Liver (tissue), 8 donors: ENCODE measurements at regions not wholly inside any gene's neighbourhood (a gene's known extent, or its start where the extent isn't known, plus 50 kb on each side); places are given as distances from the start of the nearest gene placed in this dataset.

Experiments used
- DNase-seq: peaks from one replicate; pipeline ENCODE4 v3.0.0-alpha.2; 2017; ENCODE audit warnings: low spot score
- H3K27ac ChIP-seq, 2 donors: one replicate each; pipeline ENCODE4 v1.7.0; 2013; ENCODE audit warnings: inconsistent platforms in 2 of 2, low read length in 2 of 2, control low read depth in 1 of 2, low read depth in 1 of 2, mild to moderate bottlenecking in 1 of 2
- H3K27me3 ChIP-seq, 4 donors: one replicate each; pipeline versions ENCODE4 v1.6.1 to v1.7.0; 2013; ENCODE audit warnings: low read length in 3 of 4, inconsistent platforms in 1 of 4, mild to moderate bottlenecking in 1 of 4, moderate library complexity in 1 of 4; ENCODE audit not compliant: control insufficient read depth in 4 of 4, insufficient read depth in 4 of 4
- H3K36me3 ChIP-seq, 4 donors: one replicate each; pipeline versions ENCODE4 v1.6.1 to v1.7.0; 2013; ENCODE audit warnings: low read length in 3 of 4, mild to moderate bottlenecking in 3 of 4, low read depth in 1 of 4, moderate library complexity in 1 of 4; ENCODE audit not compliant: control insufficient read depth in 4 of 4, insufficient read depth in 3 of 4
- H3K4me1 ChIP-seq, 4 donors: one replicate each; pipeline versions ENCODE4 v1.6.1 to v1.7.0; 2013; ENCODE audit warnings: low read length in 3 of 4, mild to moderate bottlenecking in 3 of 4, moderate library complexity in 1 of 4; ENCODE audit not compliant: control insufficient read depth in 4 of 4, insufficient read depth in 4 of 4
- H3K4me3 ChIP-seq, 3 donors: one replicate each; pipeline versions ENCODE4 v1.6.1 to v1.7.0; 2013; ENCODE audit warnings: low read length in 3 of 3, control low read depth in 1 of 3, low read depth in 1 of 3, mild to moderate bottlenecking in 1 of 3
- H3K9ac ChIP-seq, 2 donors: one replicate each; pipeline ENCODE4 v1.7.0; 2013; ENCODE audit warnings: low read length in 2 of 2, mild to moderate bottlenecking in 2 of 2, moderate library complexity in 2 of 2, control low read depth in 1 of 2, low read depth in 1 of 2
- H3K9me3 ChIP-seq, 4 donors: one replicate each; pipeline versions ENCODE4 v1.6.1 to v1.7.0; 2013; ENCODE audit warnings: low read length in 3 of 4; ENCODE audit not compliant: control insufficient read depth in 4 of 4
- ATF3 ChIP-seq: IDR thresholded peaks from 2 replicates; pipeline ENCODE4 v1.6.1; 2016; ENCODE audit warnings: antibody characterized with exemption
- EGR1 ChIP-seq, 2 donors: IDR thresholded peaks; 2 replicates each; pipeline ENCODE4 v1.6.1; 2016 to 2018; ENCODE audit warnings: antibody characterized with exemption in 2 of 2, low read depth in 2 of 2
- FOXA1 ChIP-seq: IDR thresholded peaks from 2 replicates; pipeline ENCODE4 v1.6.1; 2016; ENCODE audit warnings: antibody characterized with exemption
- FOXA2 ChIP-seq: IDR thresholded peaks from 2 replicates; pipeline ENCODE4 v1.6.1; 2016; ENCODE audit warnings: antibody characterized with exemption
- GABPA ChIP-seq, 2 donors: IDR thresholded peaks in 1 of 2; conservative IDR thresholded peaks in 1 of 2; 2 replicates each; pipeline ENCODE4 v1.6.1; 2016; ENCODE audit warnings: antibody characterized with exemption in 2 of 2, mild to moderate bottlenecking in 1 of 2, moderate library complexity in 1 of 2
- HNF4A ChIP-seq, 2 donors: conservative IDR thresholded peaks; 2 replicates each; pipeline ENCODE4 v1.6.1; 2016; ENCODE audit warnings: antibody characterized with exemption in 2 of 2, mild to moderate bottlenecking in 2 of 2
- HNF4G ChIP-seq: IDR thresholded peaks from 2 replicates; pipeline ENCODE4 v1.6.1; 2016; ENCODE audit warnings: antibody characterized with exemption
- JUND ChIP-seq, 2 donors: IDR thresholded peaks; 2 replicates each; pipeline ENCODE4 v1.6.1; 2016; ENCODE audit warnings: antibody characterized with exemption in 2 of 2
- MAX ChIP-seq: IDR thresholded peaks from 2 replicates; pipeline ENCODE4 v1.6.1; 2016; ENCODE audit warnings: antibody characterized with exemption
- NR2F2 ChIP-seq: IDR thresholded peaks from 2 replicates; pipeline ENCODE4 v1.6.1; 2016; ENCODE audit warnings: antibody characterized with exemption
- RAD21 ChIP-seq, 2 donors: IDR thresholded peaks; 2 replicates each; pipeline ENCODE4 v1.6.1; 2016; ENCODE audit warnings: antibody characterized with exemption in 2 of 2, mild to moderate bottlenecking in 2 of 2
- REST ChIP-seq: IDR thresholded peaks from 2 replicates; pipeline ENCODE4 v1.6.1; 2016; ENCODE audit warnings: antibody characterized with exemption, mild to moderate bottlenecking
- RXRA ChIP-seq, 2 donors: IDR thresholded peaks; 2 replicates each; pipeline ENCODE4 v1.6.1; 2017 to 2018; ENCODE audit warnings: antibody characterized with exemption in 2 of 2, mild to moderate bottlenecking in 1 of 2
- SP1 ChIP-seq: IDR thresholded peaks from 2 replicates; pipeline ENCODE4 v1.6.1; 2018; ENCODE audit warnings: antibody characterized with exemption, mild to moderate bottlenecking
- TAF1 ChIP-seq: conservative IDR thresholded peaks from 2 replicates; pipeline ENCODE4 v1.6.1; 2016; ENCODE audit warnings: antibody characterized with exemption, mild to moderate bottlenecking
- YY1 ChIP-seq: IDR thresholded peaks from 2 replicates; pipeline ENCODE4 v1.6.1; 2016; ENCODE audit warnings: antibody characterized with exemption, mild to moderate bottlenecking
- WGBS: extraction: QIAGEN DNeasy Blood & Tissue Kit; methylation state at CpG from one replicate; pipeline ENCODE4 v1.1.7; 2013; 5-methylcytosine and 5-hydroxymethylcytosine counted together
- TF ChIP-seq, protein P1 (sequence below): fragments of 150-350 bp; IDR thresholded peaks from 2 replicates; pipeline ENCODE4 v1.5.1; 2017; ENCODE audit warnings: improper control_type of control experiment, low read depth, low read length; ENCODE audit not compliant: missing input control
- TF ChIP-seq, protein P2 (sequence below): IDR thresholded peaks from 2 replicates; pipeline ENCODE4 v1.6.1; 2016; ENCODE audit warnings: antibody characterized with exemption
- donor health status: healthy.
- donor health status: healthy.
- donor health status: healthy.
- donor health status: healthy.
- donor health status: healthy.

- Histone ChIP-seq H3K27ac (no peak overlapping the region), H3K4me3 (no peak overlapping the region), H3K9ac (no peak overlapping the region), H3K9me3 (no peaks in the 10 kb centered on the region), H3K4me1 (peaks cover 0 to 4% (median under 1%) of the 10 kb centered on the region in 4 donors), H3K36me3 (no peaks in the 10 kb centered on the region), H3K27me3 (no peaks in the 10 kb centered on the region)
- WGBS: 81% methylated on average over 1 of the region's 1 CpG
- no peak for DNase-seq
- TF ChIP-seq YY1: no peak
Measured at GRCh38 chr3:99248130-99248529, 346.6 kb upstream of the DCBLD2 start.

GRCh38 chr3:99246010-99246654 is 344.6 kb upstream of the DCBLD2 start:
- no peak overlapping the region for H3K27ac ChIP-seq
- 60% methylated on average over 2 of the region's 2 CpGs for WGBS
- H3K4me1 ChIP-seq: peaks cover 0 to 3% (median under 1%) of the 10 kb centered on the region in 4 donors
- TF ChIP-seq TAF1 (no peak), HNF4A (conservative IDR thresholded peaks at IDR 0.05) (no peak), MAX (no peak), FOXA1 (no peak), ATF3 (no peak), SP1 (no peak), RAD21 (IDR thresholded peaks at IDR 0.05) (no peak), RXRA (IDR thresholded peaks at IDR 0.05) (no peak), GABPA (IDR thresholded peaks at IDR 0.05 in 1 of 2, conservative IDR thresholded peaks at IDR 0.05 in 1 of 2) (no peak), FOXA2 (no peak), HNF4G (no peak), EGR1 (IDR thresholded peaks at IDR 0.05; ENCODE audit: low read depth in 2 of 2) (no peak), JUND (IDR thresholded peaks at IDR 0.05) (no peak), REST (no peak), NR2F2 (no peak), YY1 (no peak)
- TF ChIP-seq, protein P1, sequence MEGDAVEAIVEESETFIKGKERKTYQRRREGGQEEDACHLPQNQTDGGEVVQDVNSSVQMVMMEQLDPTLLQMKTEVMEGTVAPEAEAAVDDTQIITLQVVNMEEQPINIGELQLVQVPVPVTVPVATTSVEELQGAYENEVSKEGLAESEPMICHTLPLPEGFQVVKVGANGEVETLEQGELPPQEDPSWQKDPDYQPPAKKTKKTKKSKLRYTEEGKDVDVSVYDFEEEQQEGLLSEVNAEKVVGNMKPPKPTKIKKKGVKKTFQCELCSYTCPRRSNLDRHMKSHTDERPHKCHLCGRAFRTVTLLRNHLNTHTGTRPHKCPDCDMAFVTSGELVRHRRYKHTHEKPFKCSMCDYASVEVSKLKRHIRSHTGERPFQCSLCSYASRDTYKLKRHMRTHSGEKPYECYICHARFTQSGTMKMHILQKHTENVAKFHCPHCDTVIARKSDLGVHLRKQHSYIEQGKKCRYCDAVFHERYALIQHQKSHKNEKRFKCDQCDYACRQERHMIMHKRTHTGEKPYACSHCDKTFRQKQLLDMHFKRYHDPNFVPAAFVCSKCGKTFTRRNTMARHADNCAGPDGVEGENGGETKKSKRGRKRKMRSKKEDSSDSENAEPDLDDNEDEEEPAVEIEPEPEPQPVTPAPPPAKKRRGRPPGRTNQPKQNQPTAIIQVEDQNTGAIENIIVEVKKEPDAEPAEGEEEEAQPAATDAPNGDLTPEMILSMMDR: no peak
- TF ChIP-seq, protein P2, sequence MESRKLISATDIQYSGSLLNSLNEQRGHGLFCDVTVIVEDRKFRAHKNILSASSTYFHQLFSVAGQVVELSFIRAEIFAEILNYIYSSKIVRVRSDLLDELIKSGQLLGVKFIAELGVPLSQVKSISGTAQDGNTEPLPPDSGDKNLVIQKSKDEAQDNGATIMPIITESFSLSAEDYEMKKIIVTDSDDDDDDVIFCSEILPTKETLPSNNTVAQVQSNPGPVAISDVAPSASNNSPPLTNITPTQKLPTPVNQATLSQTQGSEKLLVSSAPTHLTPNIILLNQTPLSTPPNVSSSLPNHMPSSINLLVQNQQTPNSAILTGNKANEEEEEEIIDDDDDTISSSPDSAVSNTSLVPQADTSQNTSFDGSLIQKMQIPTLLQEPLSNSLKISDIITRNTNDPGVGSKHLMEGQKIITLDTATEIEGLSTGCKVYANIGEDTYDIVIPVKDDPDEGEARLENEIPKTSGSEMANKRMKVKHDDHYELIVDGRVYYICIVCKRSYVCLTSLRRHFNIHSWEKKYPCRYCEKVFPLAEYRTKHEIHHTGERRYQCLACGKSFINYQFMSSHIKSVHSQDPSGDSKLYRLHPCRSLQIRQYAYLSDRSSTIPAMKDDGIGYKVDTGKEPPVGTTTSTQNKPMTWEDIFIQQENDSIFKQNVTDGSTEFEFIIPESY: no peak
- no peak overlapping the region for H3K9ac ChIP-seq
- no peaks in the 10 kb centered on the region for H3K27me3 ChIP-seq
- DNase-seq: no peak
- H3K4me3 ChIP-seq: no peak overlapping the region
- no peaks in the 10 kb centered on the region for H3K36me3 ChIP-seq
- no peaks in the 10 kb centered on the region for H3K9me3 ChIP-seq
